ENCODE measurements at regions not wholly inside any gene's neighbourhood (a gene's known extent, or its start where the extent isn't known, plus 50 kb on each side); places are given as distances from the start of the nearest gene placed in this dataset.

DNA sequence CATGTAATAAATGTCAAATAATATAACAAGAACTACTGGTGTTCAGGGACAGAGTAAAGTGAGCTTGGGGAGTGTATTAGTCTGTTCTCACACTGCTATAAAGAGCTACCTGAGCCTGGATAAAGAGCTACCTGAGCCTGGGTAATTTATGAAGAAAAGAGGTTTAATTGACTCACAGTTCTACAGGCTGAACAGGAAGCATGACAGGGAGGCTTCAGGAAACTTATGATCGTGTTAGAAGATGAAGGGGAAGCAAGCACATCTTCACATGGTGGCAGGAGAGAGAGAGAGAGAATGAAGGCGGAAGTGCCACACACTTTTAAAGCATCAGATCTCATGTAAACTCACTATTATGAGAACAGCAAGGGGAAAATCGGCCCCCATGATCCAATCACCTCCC lies 205.9 kb downstream of the CTH start:
- Histone ChIP-seq H3K9me3 (no peaks in the 10 kb centered on the region), H3K4me1 (no peaks in the 10 kb centered on the region), H3K27ac (no peak overlapping the region), H3K27me3 (no peaks in the 10 kb centered on the region), H3K4me3 (no peak overlapping the region), H3K36me3 (no peaks in the 10 kb centered on the region)
- TF ChIP-seq POLR2AphosphoS5 (IDR thresholded peaks at IDR 0.05), result no peak
- no peak for TF ChIP-seq EP300 (IDR thresholded peaks at IDR 0.05)
- no peak for TF ChIP-seq POLR2A (IDR thresholded peaks at IDR 0.05)
- TF ChIP-seq, protein P1, sequence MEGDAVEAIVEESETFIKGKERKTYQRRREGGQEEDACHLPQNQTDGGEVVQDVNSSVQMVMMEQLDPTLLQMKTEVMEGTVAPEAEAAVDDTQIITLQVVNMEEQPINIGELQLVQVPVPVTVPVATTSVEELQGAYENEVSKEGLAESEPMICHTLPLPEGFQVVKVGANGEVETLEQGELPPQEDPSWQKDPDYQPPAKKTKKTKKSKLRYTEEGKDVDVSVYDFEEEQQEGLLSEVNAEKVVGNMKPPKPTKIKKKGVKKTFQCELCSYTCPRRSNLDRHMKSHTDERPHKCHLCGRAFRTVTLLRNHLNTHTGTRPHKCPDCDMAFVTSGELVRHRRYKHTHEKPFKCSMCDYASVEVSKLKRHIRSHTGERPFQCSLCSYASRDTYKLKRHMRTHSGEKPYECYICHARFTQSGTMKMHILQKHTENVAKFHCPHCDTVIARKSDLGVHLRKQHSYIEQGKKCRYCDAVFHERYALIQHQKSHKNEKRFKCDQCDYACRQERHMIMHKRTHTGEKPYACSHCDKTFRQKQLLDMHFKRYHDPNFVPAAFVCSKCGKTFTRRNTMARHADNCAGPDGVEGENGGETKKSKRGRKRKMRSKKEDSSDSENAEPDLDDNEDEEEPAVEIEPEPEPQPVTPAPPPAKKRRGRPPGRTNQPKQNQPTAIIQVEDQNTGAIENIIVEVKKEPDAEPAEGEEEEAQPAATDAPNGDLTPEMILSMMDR (IDR thresholded peaks at IDR 0.05), result no peak
- no peak for DNase-seq (ENCODE audit: low spot score in 2 of 2)
- 71% methylated on average over 3 of the region's 3 CpGs for WGBS

DNA sequence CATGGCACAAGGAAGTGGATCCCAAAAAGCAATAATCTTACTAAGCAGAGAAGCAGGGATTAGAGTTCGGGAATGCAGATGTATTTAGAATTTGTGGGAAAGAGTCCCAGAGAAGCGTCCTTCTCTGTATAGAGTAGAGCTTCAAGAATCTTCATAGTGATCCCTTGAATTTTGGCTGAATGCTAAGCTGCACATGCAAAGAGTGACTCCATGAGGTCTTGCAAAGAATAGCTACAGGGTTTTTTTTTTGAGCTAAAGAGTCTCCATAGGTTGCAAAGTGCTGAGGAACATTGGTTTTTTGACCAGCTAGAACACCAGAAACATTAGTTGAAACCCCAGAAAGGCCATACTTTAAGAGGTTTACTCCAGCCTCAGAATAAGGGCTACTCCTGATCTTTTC lies 206.7 kb downstream of the CTH start:
- Histone ChIP-seq H3K27me3 (no peaks in the 10 kb centered on the region), H3K27ac (no peak overlapping the region), H3K36me3 (no peaks in the 10 kb centered on the region), H3K4me1 (no peaks in the 10 kb centered on the region), H3K9me3 (no peaks in the 10 kb centered on the region), H3K4me3 (no peak overlapping the region)
- no peak for DNase-seq (ENCODE audit: low spot score in 2 of 2)
- WGBS, result 84% methylated on average over 2 of the region's 2 CpGs
- no peak for TF ChIP-seq POLR2AphosphoS5 (IDR thresholded peaks at IDR 0.05)
- TF ChIP-seq, protein P1 (IDR thresholded peaks at IDR 0.05), result no peak

DNA sequence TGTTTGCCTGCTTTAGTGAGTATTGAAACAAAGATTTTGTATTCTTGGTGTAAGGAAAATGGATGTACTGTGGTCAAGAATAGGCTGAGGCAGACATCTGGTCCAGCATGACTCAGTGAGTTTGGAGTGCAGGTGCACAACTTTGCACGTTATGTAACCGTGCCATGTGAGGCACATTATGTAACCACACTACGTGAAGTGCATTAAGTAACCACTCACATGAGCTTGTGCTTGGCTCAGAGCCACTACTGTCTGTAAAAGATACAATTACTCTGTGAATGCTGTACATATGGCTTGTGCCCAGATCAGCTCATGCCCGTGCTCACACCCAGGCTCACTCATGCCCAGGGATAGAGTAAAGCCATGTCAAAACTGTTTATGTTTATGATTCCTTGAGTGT lies 216.8 kb downstream of the CTH start:
- Histone ChIP-seq H3K9me3 (no peaks in the 10 kb centered on the region), H3K27me3 (no peaks in the 10 kb centered on the region), H3K27ac (no peak overlapping the region), H3K4me3 (no peak overlapping the region), H3K36me3 (no peaks in the 10 kb centered on the region), H3K4me1 (no peaks in the 10 kb centered on the region)
- 58% methylated on average over 4 of the region's 4 CpGs for WGBS
- no peak for DNase-seq (ENCODE audit: low spot score in 2 of 2)
- TF ChIP-seq EP300 (IDR thresholded peaks at IDR 0.05), result no peak
- TF ChIP-seq POLR2A (IDR thresholded peaks at IDR 0.05), result no peak
- TF ChIP-seq, protein P1 (IDR thresholded peaks at IDR 0.05), result no peak
- no peak for TF ChIP-seq POLR2AphosphoS5 (IDR thresholded peaks at IDR 0.05)

DNA sequence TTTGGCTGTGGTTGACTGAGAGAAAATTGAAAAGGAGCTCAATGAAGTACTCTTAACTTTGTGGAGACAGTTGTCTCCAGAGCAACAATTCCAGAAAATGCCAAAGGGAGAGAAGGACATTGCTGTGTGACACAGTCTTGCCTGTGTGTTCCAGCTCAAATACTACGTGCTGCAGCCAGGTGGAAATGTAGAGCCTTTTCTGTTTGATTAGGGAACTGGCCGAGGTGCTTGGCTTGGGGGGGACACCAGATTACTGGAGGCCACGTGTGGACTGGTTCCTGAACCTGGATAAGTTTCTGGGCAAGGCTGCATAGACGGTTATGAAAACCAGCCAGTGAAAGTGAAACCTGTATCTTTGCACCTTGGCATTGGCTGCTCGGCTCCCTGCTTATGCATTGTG lies 217.9 kb downstream of the CTH start:
- Histone ChIP-seq H3K9me3 (no peaks in the 10 kb centered on the region), H3K27me3 (no peaks in the 10 kb centered on the region), H3K4me1 (no peaks in the 10 kb centered on the region), H3K4me3 (no peak overlapping the region), H3K27ac (no peak overlapping the region), H3K36me3 (no peaks in the 10 kb centered on the region)
- TF ChIP-seq EP300 (IDR thresholded peaks at IDR 0.05) (no peak), POLR2AphosphoS5 (IDR thresholded peaks at IDR 0.05) (no peak), POLR2A (IDR thresholded peaks at IDR 0.05) (no peak)
- TF ChIP-seq, protein P1 (IDR thresholded peaks at IDR 0.05), result no peak
- DNase-seq (ENCODE audit: low spot score in 2 of 2), result no peak
- 72% methylated on average over 5 of the region's 5 CpGs for WGBS

DNA sequence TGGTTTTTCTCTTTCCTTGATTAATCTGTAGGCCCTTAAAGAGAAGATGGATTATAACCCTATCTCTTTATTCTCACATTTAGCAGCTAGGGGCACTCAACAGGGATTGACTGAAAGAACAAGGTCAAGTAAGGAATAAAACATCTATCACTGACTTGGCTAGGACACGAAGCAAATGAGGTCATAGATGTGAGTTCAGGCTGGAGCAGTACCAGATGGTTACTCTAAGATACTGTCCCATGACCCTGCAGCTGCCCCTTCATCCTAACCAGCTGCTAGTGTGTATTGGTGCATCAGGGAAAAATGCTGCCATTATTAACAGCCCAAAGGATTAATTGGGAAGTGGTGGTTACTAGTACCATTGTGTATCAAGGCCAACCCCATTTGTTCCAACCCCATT lies 221.9 kb downstream of the CTH start:
- no peaks in the 10 kb centered on the region for H3K4me1 ChIP-seq
- no peaks in the 10 kb centered on the region for H3K27me3 ChIP-seq
- H3K4me3 ChIP-seq, result no peak overlapping the region
- no peak for DNase-seq (ENCODE audit: low spot score in 2 of 2)
- H3K36me3 ChIP-seq, result no peaks in the 10 kb centered on the region
- no peak for TF ChIP-seq POLR2A (IDR thresholded peaks at IDR 0.05)
- no peak for TF ChIP-seq POLR2AphosphoS5 (IDR thresholded peaks at IDR 0.05)
- TF ChIP-seq, protein P1 (IDR thresholded peaks at IDR 0.05), result no peak
- TF ChIP-seq EP300 (IDR thresholded peaks at IDR 0.05), result no peak
- H3K9me3 ChIP-seq, result no peaks in the 10 kb centered on the region
- 41% methylated on average over 1 of the region's 1 CpG for WGBS
- no peak overlapping the region for H3K27ac ChIP-seq

Measured in suprapubic skin (tissue), 4 donors.